Superior temporal gyrus (tissue), 1 donor: ENCODE measurements at regions not wholly inside any gene's neighbourhood (a gene's known extent, or its start where the extent isn't known, plus 50 kb on each side); places are given as distances from the start of the nearest gene placed in this dataset.
"Not testable (repeated sequence)": the region's sequence is repeated elsewhere in the genome, so short reads cannot be mapped to it uniquely, and the experiment has no call there.

ENCODE experiments used
- DNase-seq: peaks from one replicate; pipeline ENCODE4 v3.0.0-alpha.2; 2016; ENCODE audit errors: extremely low spot score

GRCh38 chr6:112933947-112934346 lies 586.8 kb downstream of the RFPL4B start:
- DNase-seq: no peak

- no peak for DNase-seq
These were observed 587.5 kb downstream of the RFPL4B start for GRCh38 chr6:112934433-112935327.

GRCh38 chr6:112935402-112936078 lies 588.4 kb downstream of the RFPL4B start:
- no peak for DNase-seq

GRCh38 chr6:112936079-112936472 lies 588.9 kb downstream of the RFPL4B start:
- no peak for DNase-seq

GRCh38 chr6:112936504-112936903 lies 589.4 kb downstream of the RFPL4B start:
- no peak for DNase-seq

GRCh38 chr6:112937690-112938089 lies 590.6 kb downstream of the RFPL4B start:
- not testable (repeated sequence) for DNase-seq

- DNase-seq: no peak
These were observed 591.5 kb downstream of the RFPL4B start for GRCh38 chr6:112938650-112939049.

- DNase-seq: no peak
These were observed 592.4 kb downstream of the RFPL4B start for GRCh38 chr6:112939563-112939962.

GRCh38 chr6:112941613-112942012 lies 594.5 kb downstream of the RFPL4B start:
- DNase-seq: no peak

- no peak for DNase-seq
These were observed 598.9 kb downstream of the RFPL4B start for GRCh38 chr6:112946051-112946450.

- no peak for DNase-seq
These were observed 600.4 kb downstream of the RFPL4B start for GRCh38 chr6:112947507-112947906.

GRCh38 chr6:112951829-112952228 lies 604.7 kb downstream of the RFPL4B start:
- DNase-seq: no peak

- DNase-seq: not testable (repeated sequence)
These were observed 608.6 kb downstream of the RFPL4B start for GRCh38 chr6:112955743-112956142.

- DNase-seq: no peak
These were observed 609.8 kb downstream of the RFPL4B start for GRCh38 chr6:112956696-112957535.

GRCh38 chr6:112957536-112957916 lies 610.4 kb downstream of the RFPL4B start:
- DNase-seq: no peak

- DNase-seq: not testable (repeated sequence)
These were observed 613.0 kb downstream of the RFPL4B start for GRCh38 chr6:112960130-112960529.

- DNase-seq: no peak
These were observed 620.8 kb downstream of the RFPL4B start for GRCh38 chr6:112967974-112968373.

GRCh38 chr6:112971651-112972050 lies 624.5 kb downstream of the RFPL4B start:
- DNase-seq: no peak

- not testable (repeated sequence) for DNase-seq
These were observed 627.8 kb downstream of the RFPL4B start for GRCh38 chr6:112974931-112975330.

GRCh38 chr6:112976579-112976978 lies 629.4 kb downstream of the RFPL4B start:
- DNase-seq: not testable (repeated sequence)

- no peak for DNase-seq
These were observed 632.7 kb downstream of the RFPL4B start for GRCh38 chr6:112979830-112980229.

GRCh38 chr6:112980676-112981075 lies 633.5 kb downstream of the RFPL4B start:
- DNase-seq: no peak
